ENCODE measurements at regions not wholly inside any gene's neighbourhood (a gene's known extent, or its start where the extent isn't known, plus 50 kb on each side); places are given as distances from the start of the nearest gene placed in this dataset.

DNA sequence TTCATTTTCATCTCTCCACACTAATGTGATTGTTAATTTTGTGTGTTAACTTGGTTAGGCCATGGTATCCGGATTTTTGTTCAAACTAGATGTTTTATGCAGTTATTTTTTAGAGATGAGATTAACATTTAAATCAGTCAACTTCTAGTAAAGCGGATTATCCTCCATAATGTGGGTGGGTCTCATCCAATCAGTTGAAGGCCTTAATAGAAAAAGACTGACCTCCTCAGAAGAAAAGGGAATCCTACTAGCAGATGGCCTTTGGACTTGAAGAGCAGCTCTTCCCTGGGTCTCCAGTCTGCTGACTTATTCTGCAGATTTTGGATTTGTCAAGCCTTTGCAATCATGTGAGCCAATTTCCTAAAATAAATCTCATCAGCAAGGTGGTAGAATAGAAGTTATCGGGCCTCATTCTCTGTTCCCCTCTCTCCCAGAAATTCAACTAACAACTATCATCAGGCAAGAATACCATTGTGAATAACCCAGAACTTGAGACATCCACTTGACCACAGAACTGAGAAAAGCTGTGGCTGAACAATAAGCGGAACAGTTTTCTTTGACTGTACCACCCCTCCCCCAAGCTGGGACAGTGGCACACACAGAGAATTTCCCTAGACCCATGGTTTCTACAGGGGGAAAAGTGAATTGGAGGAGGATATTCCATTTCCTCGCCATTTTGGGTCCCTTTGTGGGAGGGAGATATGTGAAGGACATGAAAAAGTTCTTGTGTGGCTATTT is 323.0 kb downstream of the UTRN start:
- no peak for TF ChIP-seq CTCF (IDR thresholded peaks at IDR 0.05; ENCODE audit: extremely low read depth, missing control alignments)
- no peak for DNase-seq (ENCODE audit: low spot score)

DNA sequence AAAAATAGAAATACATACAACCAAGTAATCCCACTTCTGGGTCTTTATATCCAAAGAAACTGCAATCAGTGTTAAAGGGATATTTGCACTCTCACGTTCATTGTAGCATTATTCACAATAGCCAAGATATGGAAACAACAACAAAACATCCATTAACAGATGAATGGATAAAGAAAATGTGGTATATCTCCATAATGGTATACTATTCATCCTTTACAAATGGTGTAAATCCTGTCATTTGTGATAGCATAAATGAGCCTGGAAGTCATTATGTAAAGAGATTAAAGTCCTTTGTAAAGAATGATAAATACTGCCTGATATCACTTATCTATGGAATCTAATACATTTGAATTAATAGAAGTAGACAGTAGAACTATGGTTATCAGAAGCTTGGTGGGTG is 327.7 kb downstream of the UTRN start:
- no peak for DNase-seq (ENCODE audit: low spot score)
- no peak for TF ChIP-seq CTCF (IDR thresholded peaks at IDR 0.05; ENCODE audit: extremely low read depth, missing control alignments)

- no peak for DNase-seq (ENCODE audit: low spot score)
These were observed 328.7 kb downstream of the UTRN start for GRCh38 chr6:144613859-144614258.

GRCh38 chr6:144615870-144616269 is 330.7 kb downstream of the UTRN start:
- DNase-seq (ENCODE audit: low spot score) = no peak
- no peak for TF ChIP-seq CTCF (IDR thresholded peaks at IDR 0.05; ENCODE audit: extremely low read depth, missing control alignments)

More at GRCh38 chr6:144613859-144614258, 328.7 kb downstream of the UTRN start:
- no peak for TF ChIP-seq CTCF (IDR thresholded peaks at IDR 0.05; ENCODE audit: extremely low read depth, missing control alignments)

- no peak for DNase-seq (ENCODE audit: low spot score)
- TF ChIP-seq CTCF (IDR thresholded peaks at IDR 0.05; ENCODE audit: extremely low read depth, missing control alignments) = no peak
These were observed 332.1 kb downstream of the UTRN start for GRCh38 chr6:144617191-144617590.

GRCh38 chr6:144617708-144618107 is 332.6 kb downstream of the UTRN start:
- TF ChIP-seq CTCF (IDR thresholded peaks at IDR 0.05; ENCODE audit: extremely low read depth, missing control alignments) = no peak
- DNase-seq (ENCODE audit: low spot score) = no peak

GRCh38 chr6:144619966-144620365 is 334.8 kb downstream of the UTRN start:
- DNase-seq (ENCODE audit: low spot score) = no peak
- no peak for TF ChIP-seq CTCF (IDR thresholded peaks at IDR 0.05; ENCODE audit: extremely low read depth, missing control alignments)

All from GM20000 (cell line).